ENCODE measurements at regions not wholly inside any gene's neighbourhood (a gene's known extent, or its start where the extent isn't known, plus 50 kb on each side); places are given as distances from the start of the nearest gene placed in this dataset.

- H4K20me1 ChIP-seq (ENCODE audit: control insufficient read depth, insufficient read depth, low read length, poor library complexity, severe bottlenecking), result no peaks in the 10 kb centered on the region
- Mint-ChIP-seq H3K9me3 (ENCODE audit: insufficient read depth) (peaks cover 7% of the 10 kb centered on the region), H3K27me3 (no peaks in the 10 kb centered on the region), H3K4me1 (no peaks in the 10 kb centered on the region), H3K4me3 (no peak overlapping the region), H3K27ac (no peak overlapping the region)
- no peak overlapping the region for H3K27ac ChIP-seq (ENCODE audit: low read length in 2 of 2)
- H3K9ac ChIP-seq (ENCODE audit: low read length), result no peak overlapping the region
- ChIA-PET POLR2A (no interaction called here), CTCF (no interaction called here)
- no peak overlapping the region for H2AFZ ChIP-seq (ENCODE audit: insufficient read depth, low read depth, low read length, poor library complexity, severe bottlenecking)
- ATAC-seq (ENCODE audit: low read depth), result no peak
- WGBS (ENCODE audit: insufficient coverage), result no CpG with 5 or more reads among the region's 3 CpGs
- intact Hi-C loops (cut with micrococcal nuclease), result no loop called here
- TF ChIP-seq CTCF (IDR thresholded peaks at IDR 0.05), result no peak
- TF ChIP-seq EZH2 (IDR thresholded peaks at IDR 0.05; ENCODE audit: borderline replicate concordance, insufficient read depth, low read depth, low read length, poor library complexity, severe bottlenecking), result no peak
- no peaks in the 10 kb centered on the region for H3K36me3 ChIP-seq (replicated peaks in 1 of 2; ENCODE audit: control extremely low read depth in 1 of 2, control insufficient read depth in 1 of 2, extremely low read depth in 1 of 2, insufficient read depth in 2 of 2, low read length in 1 of 2)
- no peak overlapping the region for H3K4me3 ChIP-seq (ENCODE audit: control extremely low read depth in 1 of 5, extremely low read depth in 1 of 5, insufficient read depth in 1 of 5, low read depth in 2 of 5, low read length in 4 of 5)
- H3K4me1 ChIP-seq (ENCODE audit: control insufficient read depth in 2 of 2, insufficient read depth in 2 of 2, low read length in 2 of 2), result no peaks in the 10 kb centered on the region
- H3K9me3 ChIP-seq (ENCODE audit: control extremely low read depth in 1 of 3, control insufficient read depth in 2 of 3, insufficient read depth in 1 of 3, low read length in 2 of 3), result no peaks in the 10 kb centered on the region
- DNase-seq, result no peak
- no peak overlapping the region for H3K4me2 ChIP-seq (replicated peaks; ENCODE audit: low read depth, low read length, poor library complexity, severe bottlenecking)
- no peaks in the 10 kb centered on the region for H3K79me2 ChIP-seq (ENCODE audit: control insufficient read depth, insufficient read depth, low read length)
- no peaks in the 10 kb centered on the region for H3K27me3 ChIP-seq (replicated peaks in 1 of 4; ENCODE audit: control extremely low read depth in 1 of 4, control insufficient read depth in 3 of 4, insufficient read depth in 4 of 4, low read length in 3 of 4)
Measured at GRCh38 chr4:127203562-127204200, 429.1 kb upstream of the INTU start.

- H3K9me3 ChIP-seq (ENCODE audit: control extremely low read depth in 1 of 3, control insufficient read depth in 2 of 3, insufficient read depth in 1 of 3, low read length in 2 of 3), result no peaks in the 10 kb centered on the region
- H3K27ac Mint-ChIP-seq, result no peak overlapping the region
- intact Hi-C loops (cut with micrococcal nuclease), result no loop called here
- H4K20me1 ChIP-seq (ENCODE audit: control insufficient read depth, insufficient read depth, low read length, poor library complexity, severe bottlenecking), result no peaks in the 10 kb centered on the region
- no peak overlapping the region for H3K4me3 Mint-ChIP-seq
- no peak overlapping the region for H3K4me2 ChIP-seq (replicated peaks; ENCODE audit: low read depth, low read length, poor library complexity, severe bottlenecking)
- H3K27ac ChIP-seq (ENCODE audit: low read length in 2 of 2), result no peak overlapping the region
- no peaks in the 10 kb centered on the region for H3K36me3 ChIP-seq (replicated peaks in 1 of 2; ENCODE audit: control extremely low read depth in 1 of 2, control insufficient read depth in 1 of 2, extremely low read depth in 1 of 2, insufficient read depth in 2 of 2, low read length in 1 of 2)
- TF ChIP-seq CTCF (IDR thresholded peaks at IDR 0.05) (no peak), EZH2 (IDR thresholded peaks at IDR 0.05; ENCODE audit: borderline replicate concordance, insufficient read depth, low read depth, low read length, poor library complexity, severe bottlenecking) (no peak)
- WGBS (ENCODE audit: insufficient coverage), result no CpG with 5 or more reads among the region's 3 CpGs
- no peak overlapping the region for H2AFZ ChIP-seq (ENCODE audit: insufficient read depth, low read depth, low read length, poor library complexity, severe bottlenecking)
- no peaks in the 10 kb centered on the region for H3K27me3 Mint-ChIP-seq
- H3K4me3 ChIP-seq (ENCODE audit: control extremely low read depth in 1 of 5, extremely low read depth in 1 of 5, insufficient read depth in 1 of 5, low read depth in 2 of 5, low read length in 4 of 5), result no peak overlapping the region
- no peak overlapping the region for H3K9ac ChIP-seq (ENCODE audit: low read length)
- no peaks in the 10 kb centered on the region for H3K27me3 ChIP-seq (replicated peaks in 1 of 4; ENCODE audit: control extremely low read depth in 1 of 4, control insufficient read depth in 3 of 4, insufficient read depth in 4 of 4, low read length in 3 of 4)
- peaks cover 4% of the 10 kb centered on the region for H3K9me3 Mint-ChIP-seq (ENCODE audit: insufficient read depth)
- ChIA-PET CTCF (no interaction called here), POLR2A (no interaction called here)
- ATAC-seq (ENCODE audit: low read depth) (no peak), DNase-seq (no peak)
- no peaks in the 10 kb centered on the region for H3K4me1 ChIP-seq (ENCODE audit: control insufficient read depth in 2 of 2, insufficient read depth in 2 of 2, low read length in 2 of 2)
- no peaks in the 10 kb centered on the region for H3K4me1 Mint-ChIP-seq
- H3K79me2 ChIP-seq (ENCODE audit: control insufficient read depth, insufficient read depth, low read length), result no peaks in the 10 kb centered on the region
Measured at GRCh38 chr4:127204322-127204721, 428.4 kb upstream of the INTU start.

Data from B cell (primary cell).